CD14-positive monocyte (primary cell): ENCODE measurements at regions not wholly inside any gene's neighbourhood (a gene's known extent, or its start where the extent isn't known, plus 50 kb on each side); places are given as distances from the start of the nearest gene placed in this dataset.

Source experiments
- DNase-seq, 3 donors: peaks; one replicate each; pipeline ENCODE4 v3.0.0-alpha.2; 2011 to 2022
- H2AFZ ChIP-seq: 2 replicates; pipeline ENCODE4 v1.6.0; 2012; ENCODE audit warnings: mild to moderate bottlenecking, low read depth, low read length, inconsistent platforms; ENCODE audit not compliant: insufficient read depth, poor library complexity, severe bottlenecking
- H3K27ac ChIP-seq, 2 donors: 1 replicate in 1 of 2; 2 replicates in 1 of 2; pipeline ENCODE4 v1.5.1; 2012 to 2013; ENCODE audit warnings: low read length in 2 of 2, control low read depth in 1 of 2, inconsistent platforms in 1 of 2, low read depth in 1 of 2, mild to moderate bottlenecking in 1 of 2
- H3K27me3 ChIP-seq, 2 donors: one replicate each; pipeline versions ENCODE4 v1.6.0 to v1.6.1; 2011 to 2013; ENCODE audit warnings: low read length in 2 of 2; ENCODE audit not compliant: control insufficient read depth in 2 of 2, insufficient read depth in 2 of 2
- H3K36me3 ChIP-seq, 2 donors: replicated peaks in 1 of 2; 1 replicate in 1 of 2; 2 replicates in 1 of 2; pipeline versions ENCODE4 v1.5.1 to v1.6.1; 2012 to 2013; ENCODE audit warnings: low read length in 2 of 2, control low read depth in 1 of 2, inconsistent platforms in 1 of 2, mild to moderate bottlenecking in 1 of 2; ENCODE audit not compliant: insufficient read depth in 2 of 2, control insufficient read depth in 1 of 2
- H3K4me1 ChIP-seq, 2 donors: 1 replicate in 1 of 2; 2 replicates in 1 of 2; pipeline versions ENCODE4 v1.5.1 to v1.6.1; 2012 to 2013; ENCODE audit warnings: low read length in 2 of 2, control low read depth in 1 of 2, inconsistent platforms in 1 of 2, mild to moderate bottlenecking in 1 of 2, moderate library complexity in 1 of 2; ENCODE audit not compliant: insufficient read depth in 2 of 2, control insufficient read depth in 1 of 2
- H3K4me2 ChIP-seq: replicated peaks from 2 replicates; pipeline ENCODE3; 2012; ENCODE audit warnings: low read length, moderate library complexity, mild to moderate bottlenecking; ENCODE audit not compliant: poor library complexity, severe bottlenecking; ENCODE audit errors: extremely low read depth
- H3K4me3 ChIP-seq, 3 experiments: fragments of 200-600 bp in 1 of 3; sonication (generic) in 1 of 3; replicated peaks in 1 of 3; 1 replicate in 2 of 3; 2 replicates in 1 of 3; pipeline ENCODE4 v1.5.1; 2011 to 2013; ENCODE audit warnings: low read length in 3 of 3, mild to moderate bottlenecking in 3 of 3, control low read depth in 2 of 3, low read depth in 2 of 3, inconsistent platforms in 1 of 3, moderate library complexity in 1 of 3
- H3K79me2 ChIP-seq: 2 replicates; pipeline ENCODE4 v1.6.0; 2012; ENCODE audit warnings: mild to moderate bottlenecking, control low read depth, inconsistent platforms, low read length, moderate library complexity; ENCODE audit not compliant: insufficient read depth
- H3K9ac ChIP-seq: 2 replicates; pipeline ENCODE4 v1.6.0; 2017; ENCODE audit warnings: low read length, mild to moderate bottlenecking; ENCODE audit not compliant: insufficient read depth, poor library complexity, severe bottlenecking
- H3K9me3 ChIP-seq, 2 donors: replicated peaks in 1 of 2; 1 replicate in 1 of 2; 2 replicates in 1 of 2; pipeline versions ENCODE4 v1.5.1 to v1.6.1; 2012 to 2013; ENCODE audit warnings: low read length in 2 of 2, control low read depth in 1 of 2; ENCODE audit not compliant: control insufficient read depth in 1 of 2, insufficient read depth in 1 of 2
- H4K20me1 ChIP-seq: 2 replicates; pipeline ENCODE4 v1.6.0; 2012; ENCODE audit warnings: mild to moderate bottlenecking, low read length, control low read depth, moderate library complexity; ENCODE audit not compliant: insufficient read depth
- H3K27ac Mint-ChIP-seq, 7 donors: one replicate each; pipeline ENCODE4 v1.8.0; 2020; ENCODE audit warnings: mild to moderate bottlenecking in 7 of 7, mixed read lengths in 7 of 7, moderate library complexity in 6 of 7, inconsistent platforms in 2 of 7
- H3K27me3 Mint-ChIP-seq, 3 donors: one replicate each; pipeline ENCODE4 v1.8.0; 2021 to 2022; ENCODE audit warnings: low read depth in 3 of 3, mild to moderate bottlenecking in 3 of 3, mixed read lengths in 3 of 3, moderate library complexity in 3 of 3, inconsistent platforms in 1 of 3
- H3K36me3 Mint-ChIP-seq, 2 donors: one replicate each; pipeline ENCODE4 v1.8.0; 2020; ENCODE audit warnings: mixed read lengths in 2 of 2, inconsistent platforms in 1 of 2, mild to moderate bottlenecking in 1 of 2
- H3K4me1 Mint-ChIP-seq: one replicate; pipeline ENCODE4 v1.8.0; 2020; ENCODE audit warnings: mild to moderate bottlenecking, mixed read lengths
- H3K4me3 Mint-ChIP-seq, 2 donors: one replicate each; pipeline ENCODE4 v1.8.0; 2020; ENCODE audit warnings: mild to moderate bottlenecking in 2 of 2, mixed read lengths in 2 of 2, moderate library complexity in 1 of 2
- H3K9me3 Mint-ChIP-seq, 7 donors: one replicate each; pipeline ENCODE4 v1.8.0; 2020 to 2022; ENCODE audit warnings: mixed read lengths in 7 of 7, mild to moderate bottlenecking in 6 of 7, moderate library complexity in 6 of 7, inconsistent platforms in 2 of 7
- CTCF ChIP-seq: fragments of 200-600 bp; IDR thresholded peaks from one replicate; pipeline ENCODE4 v1.8.0; 2022; ENCODE audit warnings: antibody characterized with exemption, mild to moderate bottlenecking
- WGBS: methylation state at CpG from one replicate; pipeline ENCODE4 v1.1.5; 2013; ENCODE audit warnings: missing lambda C conversion rate; ENCODE audit not compliant: insufficient coverage; 5-methylcytosine and 5-hydroxymethylcytosine counted together
- intact Hi-C, 2 donors: fragments of 100-400 bp; cut with micrococcal nuclease; formaldehyde crosslinking; loops; one replicate each; pipeline versions ENCODE4 v1.15.0 to v1.15.1; 2023

- H3K36me3 Mint-ChIP-seq, result no peaks in the 10 kb centered on the region
- intact Hi-C loops, result no loop called here
- Histone ChIP-seq H3K27ac (no peak overlapping the region), H2AFZ (no peak overlapping the region), H3K9me3 (no peaks in the 10 kb centered on the region), H3K9ac (no peak overlapping the region), H3K79me2 (no peaks in the 10 kb centered on the region), H3K4me3 (no peak overlapping the region), H4K20me1 (no peaks in the 10 kb centered on the region), H3K4me2 (no peak overlapping the region), H3K4me1 (no peaks in the 10 kb centered on the region), H3K36me3 (no peaks in the 10 kb centered on the region), H3K27me3 (no peaks in the 10 kb centered on the region)
- H3K27me3 Mint-ChIP-seq, result peaks cover 2 to 8% (median 3%) of the 10 kb centered on the region in 3 donors
- no peak overlapping the region for H3K27ac Mint-ChIP-seq
- no peak for TF ChIP-seq CTCF
- no CpG with 5 or more reads among the region's 8 CpGs for WGBS
- peaks cover 0 to 5% (median 0%) of the 10 kb centered on the region in 7 donors for H3K9me3 Mint-ChIP-seq
- no peak for DNase-seq
- H3K4me1 Mint-ChIP-seq, result no peaks in the 10 kb centered on the region
- H3K4me3 Mint-ChIP-seq, result no peak overlapping the region
Measured at GRCh38 chr20:60465439-60465838, 507.2 kb downstream of the CDH26 start.

DNA sequence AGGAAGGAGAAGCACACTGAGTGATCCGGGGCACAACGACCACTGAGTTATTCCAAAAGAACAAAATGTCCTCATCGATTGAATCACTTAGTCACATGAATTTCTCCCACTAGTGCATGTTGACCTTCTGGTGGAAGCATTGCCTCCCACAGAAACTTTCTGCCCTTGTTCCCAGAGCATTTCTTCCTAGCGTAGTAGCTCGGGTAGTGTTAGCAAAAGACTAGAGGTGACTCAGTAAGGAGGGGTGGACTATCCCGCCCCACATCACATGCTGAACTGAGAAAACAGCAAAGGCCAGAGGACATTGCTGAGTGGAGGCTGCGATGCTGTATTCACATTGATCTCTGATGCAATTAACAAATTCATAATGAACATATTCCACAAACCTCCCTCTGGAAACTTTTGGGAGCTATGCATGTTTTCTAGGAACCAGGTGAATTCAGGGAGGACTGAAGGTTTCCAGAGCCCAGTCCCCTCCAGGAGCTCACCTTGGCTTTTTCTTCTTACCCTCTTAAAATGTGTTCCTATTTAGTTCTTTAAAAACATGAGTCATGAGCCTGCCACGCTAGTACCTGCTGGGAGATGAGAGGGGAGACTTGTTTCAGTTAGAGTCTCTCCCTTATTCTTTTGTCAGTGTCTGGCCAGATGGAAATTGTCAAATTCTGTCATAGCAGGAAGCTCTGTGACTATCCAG lies 507.9 kb downstream of the CDH26 start:
- Mint-ChIP-seq H3K4me3 (no peak overlapping the region), H3K9me3 (peaks cover 0 to 5% (median 0%) of the 10 kb centered on the region in 7 donors), H3K36me3 (no peaks in the 10 kb centered on the region), H3K27me3 (peaks cover 0 to 9% (median 3%) of the 10 kb centered on the region in 3 donors), H3K4me1 (no peaks in the 10 kb centered on the region), H3K27ac (no peak overlapping the region)
- H4K20me1 ChIP-seq, result no peaks in the 10 kb centered on the region
- H3K4me3 ChIP-seq, result no peak overlapping the region
- DNase-seq, result no peak
- no peak overlapping the region for H3K27ac ChIP-seq
- no peak overlapping the region for H2AFZ ChIP-seq
- H3K36me3 ChIP-seq, result no peaks in the 10 kb centered on the region
- intact Hi-C loops, result no loop called here
- no peaks in the 10 kb centered on the region for H3K9me3 ChIP-seq
- H3K27me3 ChIP-seq, result no peaks in the 10 kb centered on the region
- no peak overlapping the region for H3K9ac ChIP-seq
- H3K4me1 ChIP-seq, result no peaks in the 10 kb centered on the region
- H3K4me2 ChIP-seq, result no peak overlapping the region
- no peak for TF ChIP-seq CTCF
- WGBS, result 100% methylated on average over 1 of the region's 8 CpGs
- H3K79me2 ChIP-seq, result no peaks in the 10 kb centered on the region
